Common myeloid progenitor, CD34-positive (primary cell): ENCODE measurements at regions not wholly inside any gene's neighbourhood (a gene's known extent, or its start where the extent isn't known, plus 50 kb on each side); places are given as distances from the start of the nearest gene placed in this dataset.
A peak's percentile ranks its signal among the peaks of the same experiment; 100 is the strongest.
"Not testable (repeated sequence)": the region's sequence is repeated elsewhere in the genome, so short reads cannot be mapped to it uniquely, and the experiment has no call there.

Experiments
- CTCF ChIA-PET: fragments of 350-600 bp; sonication (Branson Sonifier 250); formaldehyde crosslinking; loops from one replicate; lab custom pipeline; 2021; ENCODE audit warnings: antibody characterized with exemption; lab: Charles Lee
- POLR2A ChIA-PET: fragments of 350-600 bp; sonication (Branson Sonifier 250); formaldehyde crosslinking; loops from one replicate; lab custom pipeline; 2021; ENCODE audit warnings: antibody characterized with exemption; lab: Charles Lee
- DNase-seq, 3 donors: peaks; one replicate each; pipeline versions ENCODE4 v3.0.0 to v3.0.0-alpha.2; 2013
- H3K27ac ChIP-seq, 2 experiments: 1 replicate in 1 of 2; 2 replicates in 1 of 2; pipeline ENCODE4 v1.7.0; 2013; ENCODE audit warnings: inconsistent platforms in 2 of 2, low read length in 2 of 2, mild to moderate bottlenecking in 2 of 2, low read depth in 1 of 2, moderate library complexity in 1 of 2; ENCODE audit not compliant: severe bottlenecking in 2 of 2, insufficient read depth in 1 of 2, poor library complexity in 1 of 2
- H3K27me3 ChIP-seq, 5 experiments: replicated peaks in 2 of 5; 1 replicate in 3 of 5; 2 replicates in 2 of 5; pipeline versions ENCODE4 v1.6.1 to v1.7.0; 2013; ENCODE audit warnings: low read length in 4 of 5, mild to moderate bottlenecking in 2 of 5, moderate library complexity in 2 of 5, inconsistent platforms in 1 of 5; ENCODE audit not compliant: insufficient read depth in 5 of 5, control insufficient read depth in 4 of 5
- H3K36me3 ChIP-seq, 4 experiments: 1 replicate in 2 of 4; 2 replicates in 2 of 4; pipeline versions ENCODE4 v1.6.1 to v1.7.0; 2013; ENCODE audit warnings: low read length in 3 of 4, control low read depth in 1 of 4, mild to moderate bottlenecking in 1 of 4; ENCODE audit not compliant: control insufficient read depth in 4 of 4, insufficient read depth in 4 of 4
- H3K4me1 ChIP-seq, 4 experiments: 1 replicate in 3 of 4; 2 replicates in 1 of 4; pipeline versions ENCODE4 v1.6.1 to v1.7.1; 2013; ENCODE audit warnings: low read length in 3 of 4, mild to moderate bottlenecking in 3 of 4, control low read depth in 1 of 4, inconsistent platforms in 1 of 4, moderate library complexity in 1 of 4; ENCODE audit not compliant: control insufficient read depth in 4 of 4, insufficient read depth in 4 of 4; ENCODE audit errors: control extremely low read depth in 1 of 4
- H3K4me3 ChIP-seq, 7 experiments: 1 replicate in 4 of 7; 2 replicates in 3 of 7; pipeline versions ENCODE4 v1.5.1 to v1.7.0; 2013; ENCODE audit warnings: mild to moderate bottlenecking in 7 of 7, low read length in 6 of 7, moderate library complexity in 6 of 7, inconsistent platforms in 2 of 7, low read depth in 2 of 7, control low read depth in 1 of 7; ENCODE audit not compliant: insufficient read depth in 4 of 7, control insufficient read depth in 1 of 7; ENCODE audit errors: extremely low read depth in 1 of 7
- H3K9me3 ChIP-seq, 5 experiments: 1 replicate in 4 of 5; 2 replicates in 1 of 5; pipeline versions ENCODE4 v1.6.1 to v1.7.1; 2013; ENCODE audit warnings: low read length in 4 of 5, mild to moderate bottlenecking in 2 of 5, inconsistent platforms in 1 of 5, low read depth in 1 of 5, moderate library complexity in 1 of 5; ENCODE audit not compliant: control insufficient read depth in 4 of 5, insufficient read depth in 2 of 5; ENCODE audit errors: control extremely low read depth in 1 of 5
- WGBS: methylation state at CpG from one replicate; pipeline ENCODE4 v1.1.5; 2013; ENCODE audit not compliant: insufficient coverage; 5-methylcytosine and 5-hydroxymethylcytosine counted together

DNA sequence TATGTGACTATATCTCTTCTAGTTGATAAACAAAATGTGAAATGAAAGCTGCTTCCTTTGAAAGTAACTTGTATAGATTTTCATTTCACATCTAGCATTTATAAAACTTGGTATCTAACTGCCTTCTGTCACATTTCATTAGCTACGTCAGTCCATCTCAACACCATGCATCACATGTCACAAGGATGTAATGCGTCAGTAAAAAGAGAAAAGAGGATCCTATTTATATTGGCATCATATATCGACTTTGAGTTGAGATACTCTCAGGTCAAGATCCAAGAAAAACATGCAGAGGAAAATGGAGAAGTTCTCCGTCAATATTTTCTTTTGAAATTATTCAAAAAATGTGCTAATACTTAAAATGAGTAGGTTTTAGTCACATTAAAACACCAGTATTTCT lies 1211.2 kb downstream of the EFNA5 start:
- Histone ChIP-seq H3K4me1 (no peaks in the 10 kb centered on the region), H3K4me3 (no peak overlapping the region), H3K9me3 (no peaks in the 10 kb centered on the region), H3K27me3 (no peaks in the 10 kb centered on the region), H3K27ac (no peak overlapping the region), H3K36me3 (no peaks in the 10 kb centered on the region)
- no peak for DNase-seq
- CTCF ChIA-PET = no interaction called here
- POLR2A ChIA-PET = no interaction called here
- WGBS = no CpG with 5 or more reads among the region's 4 CpGs

DNA sequence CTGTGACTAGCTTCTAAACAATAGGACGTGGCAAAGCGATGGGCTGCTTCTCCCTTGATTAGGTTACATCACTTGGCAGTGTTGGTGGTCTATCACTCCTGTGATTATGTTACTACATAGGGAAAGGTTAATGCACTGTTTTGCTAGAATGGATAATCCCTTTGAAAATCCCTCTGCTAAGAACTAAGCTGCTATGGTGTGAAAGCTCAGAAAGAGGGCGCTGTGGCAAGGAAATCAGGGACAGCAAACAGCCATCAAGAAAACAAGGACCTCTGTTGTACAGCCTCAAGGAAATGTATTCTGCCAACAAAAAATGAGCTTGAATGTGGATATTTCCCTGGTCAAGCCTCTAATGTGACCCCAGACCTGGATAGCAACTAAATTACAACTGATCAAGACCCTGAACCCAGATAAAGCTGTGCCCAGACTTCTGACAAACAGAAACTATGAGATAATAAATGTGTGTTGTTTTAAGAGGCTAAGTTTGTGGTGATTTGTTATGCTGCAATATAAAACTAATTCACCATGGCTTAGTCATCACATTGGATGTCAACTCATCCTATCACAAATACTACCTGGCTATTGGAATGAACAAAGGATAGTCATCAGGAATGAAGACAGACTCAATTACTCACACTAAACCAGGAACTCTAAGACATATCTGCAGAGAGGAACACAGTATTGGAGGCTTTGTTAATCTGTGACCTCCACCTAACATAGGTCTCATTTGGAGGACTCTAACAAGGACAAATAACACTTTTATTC lies 1215.9 kb downstream of the EFNA5 start:
- POLR2A ChIA-PET = no interaction called here
- peak; percentile 2 to 32 (median 26) for DNase-seq

DNA sequence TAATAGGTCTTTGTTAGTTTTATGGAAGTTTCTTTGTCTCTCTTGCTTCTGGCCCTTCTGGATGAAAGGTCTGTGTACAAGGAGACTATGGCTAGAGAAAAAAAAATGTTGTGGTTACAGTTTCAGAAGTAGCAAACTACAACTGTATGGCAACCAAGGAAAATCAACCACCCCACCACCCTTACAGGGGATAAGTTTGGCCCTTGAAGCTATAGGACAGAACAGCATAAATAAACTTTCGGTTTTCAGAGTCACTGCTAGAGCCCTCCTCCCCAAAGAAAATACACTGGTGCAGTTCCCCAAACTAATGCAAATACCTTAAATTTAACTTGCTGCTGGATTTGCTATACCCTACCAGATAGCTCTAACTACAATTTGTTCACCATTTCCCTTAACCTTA lies 1216.7 kb downstream of the EFNA5 start:
- DNase-seq = no peak
- H3K4me3 ChIP-seq = no peak overlapping the region
- ChIA-PET CTCF (interaction anchor here (1.2 to 1.4 kb wide), 3 partner anchors 10 to 426 kb away, joined by 3 to 5 read pairs (median 4); no protein-coding TSS in a partner anchor), POLR2A (no interaction called here)
- WGBS = 83% methylated on average over 1 of the region's 1 CpG
- H3K9me3 ChIP-seq = no peaks in the 10 kb centered on the region
- no peak overlapping the region for H3K27ac ChIP-seq
- no peaks in the 10 kb centered on the region for H3K36me3 ChIP-seq
- H3K27me3 ChIP-seq = no peaks in the 10 kb centered on the region
- no peaks in the 10 kb centered on the region for H3K4me1 ChIP-seq

More for the DNA sequence above, 1215.9 kb downstream of the EFNA5 start:
- Histone ChIP-seq H3K36me3 (no peaks in the 10 kb centered on the region), H3K27me3 (no peaks in the 10 kb centered on the region), H3K4me1 (no peaks in the 10 kb centered on the region), H3K4me3 (no peak overlapping the region), H3K27ac (no peak overlapping the region), H3K9me3 (no peaks in the 10 kb centered on the region)
- CTCF ChIA-PET = interaction anchor here (1.2 to 1.4 kb wide), 3 partner anchors 9 to 426 kb away, joined by 3 to 5 read pairs (median 4); no protein-coding TSS in a partner anchor
- WGBS = 65% methylated on average over 3 of the region's 3 CpGs

DNA sequence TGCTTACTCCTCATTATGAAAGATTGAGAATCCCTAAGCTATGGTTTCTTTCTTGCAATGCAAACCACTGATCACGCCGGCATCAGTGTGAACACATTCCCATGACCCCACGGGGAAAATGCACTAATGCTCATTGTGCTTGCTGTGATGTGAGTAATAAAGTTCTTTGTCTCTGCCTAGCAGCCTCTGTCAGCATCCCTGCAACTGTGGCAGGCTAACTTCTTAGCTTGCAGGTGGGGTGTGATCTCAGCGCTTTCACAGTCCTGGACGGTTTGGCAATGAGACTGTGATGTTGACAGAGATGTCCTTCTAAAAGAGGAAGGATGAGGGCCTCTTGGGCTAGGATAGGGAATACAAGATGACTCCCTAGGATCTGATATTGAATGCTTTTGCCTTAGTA lies 1218.7 kb downstream of the EFNA5 start:
- WGBS = 100% methylated on average over 2 of the region's 5 CpGs
- POLR2A ChIA-PET = no interaction called here

DNA sequence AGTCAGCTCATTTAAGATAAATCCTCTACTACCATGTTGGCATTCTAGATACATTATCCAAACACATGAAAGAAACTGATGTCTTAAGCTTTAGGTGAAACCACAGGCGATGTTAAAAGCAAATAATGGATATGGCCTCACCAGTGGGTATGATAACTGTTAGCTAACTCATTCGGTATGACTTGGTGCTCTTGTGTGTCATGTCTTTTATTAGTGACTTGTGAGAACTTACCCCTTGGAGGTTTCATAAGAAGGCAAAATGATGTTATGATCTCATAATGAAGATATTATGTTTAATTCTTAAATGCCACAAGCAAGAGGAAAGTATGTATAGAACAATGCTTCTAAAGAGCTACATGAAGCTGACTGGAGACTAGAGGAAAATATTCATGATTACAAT lies 1227.0 kb downstream of the EFNA5 start:
- DNase-seq = no peak
- Histone ChIP-seq H3K27me3 (no peaks in the 10 kb centered on the region), H3K27ac (no peak overlapping the region), H3K9me3 (peaks cover 0 to 1% (median 0%) of the 10 kb centered on the region in 5 experiments), H3K4me3 (no peak overlapping the region), H3K36me3 (no peaks in the 10 kb centered on the region), H3K4me1 (no peaks in the 10 kb centered on the region)
- CTCF ChIA-PET = interaction anchor here (1.7 kb wide), 1 partner anchor 11 kb away, joined by 4 read pairs; no protein-coding TSS in a partner anchor
- POLR2A ChIA-PET = no interaction called here
- 96% methylated on average over 2 of the region's 2 CpGs for WGBS

More for the DNA sequence above, 1218.7 kb downstream of the EFNA5 start:
- CTCF ChIA-PET = no interaction called here
- Histone ChIP-seq H3K27me3 (no peaks in the 10 kb centered on the region), H3K9me3 (peaks cover 0 to 1% (median 0%) of the 10 kb centered on the region in 5 experiments), H3K27ac (no peak overlapping the region), H3K4me3 (no peak overlapping the region), H3K36me3 (no peaks in the 10 kb centered on the region), H3K4me1 (no peaks in the 10 kb centered on the region)
- DNase-seq = no peak

DNA sequence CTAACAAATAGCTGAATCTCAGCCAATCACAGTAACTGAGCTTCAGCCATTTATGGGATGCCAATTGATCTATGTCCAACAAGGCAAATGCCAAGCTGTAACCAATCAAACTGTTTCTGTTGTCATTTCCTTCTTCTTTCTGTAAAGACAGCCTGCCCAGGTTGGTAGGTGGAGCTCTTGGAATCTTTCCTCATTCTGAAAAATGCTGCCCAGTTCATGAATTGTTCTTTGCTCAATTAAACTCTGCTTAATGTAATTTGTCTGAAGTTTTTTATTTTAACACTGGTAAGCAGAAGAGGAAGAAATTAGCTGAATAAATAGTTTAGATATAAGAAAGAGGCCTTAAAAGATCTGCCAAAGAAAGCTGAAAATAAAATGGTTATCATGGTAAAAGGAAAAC lies 1235.6 kb downstream of the EFNA5 start:
- Histone ChIP-seq H3K9me3 (no peaks in the 10 kb centered on the region), H3K4me1 (no peaks in the 10 kb centered on the region), H3K36me3 (no peaks in the 10 kb centered on the region), H3K27me3 (no peaks in the 10 kb centered on the region), H3K27ac (no peak overlapping the region), H3K4me3 (no peak overlapping the region)
- CTCF ChIA-PET = no interaction called here
- no peak for DNase-seq
- POLR2A ChIA-PET = no interaction called here

DNA sequence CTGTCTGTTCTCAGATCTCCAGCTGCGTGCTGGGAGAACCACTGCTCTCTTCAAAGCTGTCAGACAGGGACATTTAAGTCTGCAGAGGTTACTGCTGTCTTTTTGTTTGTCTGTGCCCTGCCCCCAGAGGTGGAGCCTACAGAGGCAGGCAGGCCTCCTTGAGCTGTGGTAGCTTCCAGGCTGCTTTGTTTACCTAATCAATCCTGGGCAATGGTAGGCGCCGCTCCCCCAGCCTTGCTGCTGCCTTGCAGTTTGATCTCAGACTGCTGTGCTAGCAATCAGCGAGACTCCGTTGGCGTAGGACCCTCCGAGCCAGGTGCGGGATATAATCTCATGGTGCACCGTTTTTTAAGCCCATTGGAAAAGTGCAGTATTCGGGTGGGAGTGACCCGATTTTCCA lies 1240.0 kb downstream of the EFNA5 start:
- 99% methylated on average over 8 of the region's 11 CpGs for WGBS
- not testable (repeated sequence) for DNase-seq

More for the DNA sequence above, 1240.0 kb downstream of the EFNA5 start:
- H3K27ac ChIP-seq, H3K9me3 ChIP-seq, H3K36me3 ChIP-seq, CTCF ChIA-PET, H3K27me3 ChIP-seq, H3K4me1 ChIP-seq, POLR2A ChIA-PET, H3K4me3 ChIP-seq: not testable (repeated sequence)
